ENCODE measurements at regions not wholly inside any gene's neighbourhood (a gene's known extent, or its start where the extent isn't known, plus 50 kb on each side); places are given as distances from the start of the nearest gene placed in this dataset.

- TF ChIP-seq CTCF (IDR thresholded peaks at IDR 0.05), result no peak
- no peak for TF ChIP-seq POLR2A (IDR thresholded peaks at IDR 0.05)
Observed at GRCh38 chr9:81072758-81073157, 616.6 kb downstream of the TLE1 start.
